Spinal cord (tissue), 9 donors: ENCODE measurements at regions not wholly inside any gene's neighbourhood (a gene's known extent, or its start where the extent isn't known, plus 50 kb on each side); places are given as distances from the start of the nearest gene placed in this dataset.

Experiments
- DNase-seq, 6 donors: peaks; one replicate each; pipeline versions ENCODE4 v3.0.0 to v3.0.0-alpha.2; 2013 to 2015; ENCODE audit warnings: low spot score in 6 of 6, low read depth in 4 of 6
- H3K27ac ChIP-seq: one replicate; pipeline ENCODE4 v1.5.1; 2013; ENCODE audit warnings: low read depth, low read length, control low read depth
- H3K27me3 ChIP-seq: one replicate; pipeline ENCODE4 v1.6.1; 2013; ENCODE audit warnings: low read length; ENCODE audit not compliant: control insufficient read depth, insufficient read depth
- H3K36me3 ChIP-seq: one replicate; pipeline ENCODE4 v1.6.1; 2013; ENCODE audit warnings: low read length; ENCODE audit not compliant: control insufficient read depth, insufficient read depth
- H3K4me1 ChIP-seq: one replicate; pipeline ENCODE4 v1.6.1; 2013; ENCODE audit warnings: low read length; ENCODE audit not compliant: control insufficient read depth, insufficient read depth
- H3K4me3 ChIP-seq: one replicate; pipeline ENCODE4 v1.5.1; 2013; ENCODE audit warnings: low read depth, low read length, control low read depth
- H3K9me3 ChIP-seq: one replicate; pipeline ENCODE4 v1.6.1; 2013; ENCODE audit warnings: low read length; ENCODE audit not compliant: control insufficient read depth, insufficient read depth
- WGBS: methylation state at CpG from one replicate; pipeline ENCODE4 v1.1.5; 2013; ENCODE audit warnings: missing lambda C conversion rate; ENCODE audit not compliant: insufficient coverage; 5-methylcytosine and 5-hydroxymethylcytosine counted together
- donor health status: healthy.

- 73% methylated on average over 1 of the region's 3 CpGs for WGBS
- DNase-seq = peak in 1 of 6 donors; percentile 85
- H3K27ac ChIP-seq = no peak overlapping the region
These were observed 59.4 kb upstream of the HMGXB4 start for GRCh38 chr22:35197886-35198285.

GRCh38 chr22:35198738-35199137, 58.6 kb upstream of the HMGXB4 start:
- DNase-seq = no peak
- no peaks in the 10 kb centered on the region for H3K36me3 ChIP-seq
- no peak overlapping the region for H3K4me3 ChIP-seq
- H3K9me3 ChIP-seq = peaks cover 1% of the 10 kb centered on the region
- H3K4me1 ChIP-seq = no peaks in the 10 kb centered on the region
- H3K27me3 ChIP-seq = no peaks in the 10 kb centered on the region
- H3K27ac ChIP-seq = no peak overlapping the region
- WGBS = 79% methylated on average over 2 of the region's 4 CpGs

More at GRCh38 chr22:35197886-35198285, 59.4 kb upstream of the HMGXB4 start:
- Histone ChIP-seq H3K4me3 (no peak overlapping the region), H3K36me3 (no peaks in the 10 kb centered on the region), H3K9me3 (peaks cover 1% of the 10 kb centered on the region), H3K4me1 (no peaks in the 10 kb centered on the region), H3K27me3 (no peaks in the 10 kb centered on the region)

GRCh38 chr22:35202376-35202775, 54.9 kb upstream of the HMGXB4 start:
- Histone ChIP-seq H3K27ac (no peak overlapping the region), H3K4me3 (no peak overlapping the region), H3K27me3 (no peaks in the 10 kb centered on the region), H3K36me3 (no peaks in the 10 kb centered on the region), H3K9me3 (peaks cover 1% of the 10 kb centered on the region), H3K4me1 (no peaks in the 10 kb centered on the region)
- no peak for DNase-seq

GRCh38 chr22:35203583-35203982, 53.7 kb upstream of the HMGXB4 start:
- no peak for DNase-seq
- H3K4me3 ChIP-seq = no peak overlapping the region
- H3K36me3 ChIP-seq = no peaks in the 10 kb centered on the region
- no peak overlapping the region for H3K27ac ChIP-seq
- H3K27me3 ChIP-seq = no peaks in the 10 kb centered on the region
- H3K9me3 ChIP-seq = peaks cover 1% of the 10 kb centered on the region
- 94% methylated on average over 2 of the region's 2 CpGs for WGBS
- H3K4me1 ChIP-seq = no peaks in the 10 kb centered on the region

- no peak overlapping the region for H3K4me3 ChIP-seq
- WGBS = 25% methylated on average over 5 of the region's 14 CpGs
- peaks cover 1% of the 10 kb centered on the region for H3K9me3 ChIP-seq
- no peaks in the 10 kb centered on the region for H3K36me3 ChIP-seq
- peak overlapping the region; percentile 34 for H3K27ac ChIP-seq
- H3K27me3 ChIP-seq = no peaks in the 10 kb centered on the region
- DNase-seq = peak; percentile 42 to 98 (median 52)
- H3K4me1 ChIP-seq = no peaks in the 10 kb centered on the region
These were observed 52.2 kb upstream of the HMGXB4 start for GRCh38 chr22:35204807-35205775.

GRCh38 chr22:35205961-35206360, 51.3 kb upstream of the HMGXB4 start:
- H3K4me1 ChIP-seq = no peaks in the 10 kb centered on the region
- DNase-seq = peak in 1 of 6 donors; percentile 44
- 36% methylated on average over 3 of the region's 5 CpGs for WGBS
- no peaks in the 10 kb centered on the region for H3K27me3 ChIP-seq
- H3K27ac ChIP-seq = no peak overlapping the region
- no peaks in the 10 kb centered on the region for H3K36me3 ChIP-seq
- peaks cover under 1% of the 10 kb centered on the region for H3K9me3 ChIP-seq
- no peak overlapping the region for H3K4me3 ChIP-seq

GRCh38 chr22:35206889-35207288, 50.4 kb upstream of the HMGXB4 start:
- whole genome bisulfite sequencing = 100% methylated on average over 1 of the region's 1 CpG

More at GRCh38 chr22:35206889-35207288, 50.4 kb upstream of the HMGXB4 start:
- Histone ChIP-seq H3K4me1 (no peaks in the 10 kb centered on the region), H3K9me3 (no peaks in the 10 kb centered on the region), H3K27me3 (no peaks in the 10 kb centered on the region), H3K36me3 (no peaks in the 10 kb centered on the region), H3K27ac (no peak overlapping the region), H3K4me3 (no peak overlapping the region)
- DNase-seq = no peak
